Body of pancreas (tissue), 4 donors: ENCODE measurements at regions not wholly inside any gene's neighbourhood (a gene's known extent, or its start where the extent isn't known, plus 50 kb on each side); places are given as distances from the start of the nearest gene placed in this dataset.

Experiments used
- ATAC-seq: fragments of 150-250 bp; one replicate; pipeline ENCODE4 v1.9.1; 2016
- DNase-seq, 4 donors: peaks; one replicate each; pipeline ENCODE4 v3.0.0-alpha.2; 2019
- H3K27ac ChIP-seq, 4 donors: fragments of 200-600 bp; sonication (generic); 1 replicate in 3 of 4; 2 replicates in 1 of 4; pipeline versions ENCODE4 v1.5.1 to v1.6.1; 2016 to 2019; ENCODE audit warnings: mild to moderate bottlenecking in 1 of 4, mixed read lengths in 1 of 4, moderate library complexity in 1 of 4
- H3K27me3 ChIP-seq, 2 donors: fragments of 200-600 bp; sonication (generic); one replicate each; pipeline ENCODE4 v1.6.0; 2016; ENCODE audit warnings: mild to moderate bottlenecking in 1 of 2
- H3K36me3 ChIP-seq, 2 donors: fragments of 200-600 bp; sonication (generic); replicated peaks in 1 of 2; 2 replicates each; pipeline ENCODE4 v1.5.1; 2016; ENCODE audit warnings: low read depth in 2 of 2; ENCODE audit not compliant: insufficient read depth in 1 of 2
- H3K4me1 ChIP-seq: fragments of 200-600 bp; sonication (generic); one replicate; pipeline ENCODE4 v1.6.0; 2016
- H3K4me3 ChIP-seq, 2 donors: fragments of 200-600 bp; sonication (generic); 1 replicate in 1 of 2; 2 replicates in 1 of 2; pipeline ENCODE4 v1.5.1; 2016 to 2019
- H3K9me3 ChIP-seq, 3 donors: fragments of 200-600 bp; sonication (generic); 1 replicate in 2 of 3; 2 replicates in 1 of 3; pipeline ENCODE4 v1.5.1; 2016
- CTCF ChIP-seq, 7 experiments: fragments of 450-650 bp in 4 of 7; fragments of 200-600 bp in 3 of 7; sonication (generic) in 3 of 7; IDR thresholded peaks; one replicate each; pipeline ENCODE4 v1.5.1; 2016 to 2019; ENCODE audit warnings: antibody characterized with exemption in 7 of 7
- POLR2A ChIP-seq, 3 donors: fragments of 450-650 bp; IDR thresholded peaks; one replicate each; pipeline ENCODE4 v1.6.1; 2016; ENCODE audit warnings: antibody characterized with exemption in 3 of 3, mild to moderate bottlenecking in 2 of 3
- WGBS, 2 donors: methylation state at CpG; one replicate each; pipeline ENCODE4 v1.1.5; 2017; 5-methylcytosine and 5-hydroxymethylcytosine counted together
- intact Hi-C: fragments of 100-400 bp; cut with DNase I; formaldehyde crosslinking; loops from one replicate; pipeline ENCODE4 v1.15.1; 2023

GRCh38 chr5:81914696-81915095 lies 57.1 kb upstream of the ATG10 start:
- DNase-seq: no peak
- Histone ChIP-seq H3K36me3 (no peaks in the 10 kb centered on the region), H3K4me3 (no peak overlapping the region), H3K27me3 (no peaks in the 10 kb centered on the region), H3K4me1 (no peaks in the 10 kb centered on the region), H3K27ac (no peak overlapping the region), H3K9me3 (no peaks in the 10 kb centered on the region)
- ATAC-seq: no peak
- 58 to 78% methylated on average over 1 of the region's 1 CpG for WGBS, 2 donors
- intact Hi-C loops: no loop called here
- TF ChIP-seq POLR2A (IDR thresholded peaks at IDR 0.05): no peak
- TF ChIP-seq CTCF (IDR thresholded peaks at IDR 0.05): no peak

- DNase-seq: no peak
- ATAC-seq: no peak
- no peaks in the 10 kb centered on the region for H3K4me1 ChIP-seq
- H3K4me3 ChIP-seq: no peak overlapping the region
- no peaks in the 10 kb centered on the region for H3K9me3 ChIP-seq
- intact Hi-C loops: no loop called here
- H3K27me3 ChIP-seq: no peaks in the 10 kb centered on the region
- no peak overlapping the region for H3K27ac ChIP-seq
- WGBS, 2 donors: 95% methylated on average over 8 of the region's 8 CpGs
- no peaks in the 10 kb centered on the region for H3K36me3 ChIP-seq
- TF ChIP-seq POLR2A (IDR thresholded peaks at IDR 0.05): no peak
- TF ChIP-seq CTCF (IDR thresholded peaks at IDR 0.05): no peak
Observed at GRCh38 chr5:81912933-81913332, 58.9 kb upstream of the ATG10 start.

- intact Hi-C loops: no loop called here
- 69 to 86% methylated on average over 1 of the region's 1 CpG for WGBS, 2 donors
- H3K9me3 ChIP-seq: no peaks in the 10 kb centered on the region
- no peak for ATAC-seq
- H3K4me1 ChIP-seq: peaks cover 9% of the 10 kb centered on the region
- no peak for TF ChIP-seq POLR2A (IDR thresholded peaks at IDR 0.05)
- TF ChIP-seq CTCF (IDR thresholded peaks at IDR 0.05): no peak
- H3K36me3 ChIP-seq: no peaks in the 10 kb centered on the region
- DNase-seq: no peak
- no peaks in the 10 kb centered on the region for H3K27me3 ChIP-seq
- H3K27ac ChIP-seq: no peak overlapping the region
- H3K4me3 ChIP-seq: no peak overlapping the region
Observed at GRCh38 chr5:81909677-81910076, 62.1 kb upstream of the ATG10 start.

GRCh38 chr5:81908771-81909170 lies 63.1 kb upstream of the ATG10 start:
- Histone ChIP-seq H3K27me3 (no peaks in the 10 kb centered on the region), H3K36me3 (no peaks in the 10 kb centered on the region), H3K27ac (no peak overlapping the region), H3K4me1 (peaks cover 9% of the 10 kb centered on the region), H3K9me3 (no peaks in the 10 kb centered on the region), H3K4me3 (no peak overlapping the region)
- 28 to 34% methylated on average over 5 of the region's 5 CpGs for WGBS, 2 donors
- intact Hi-C loops: no loop called here
- no peak for TF ChIP-seq POLR2A (IDR thresholded peaks at IDR 0.05)
- TF ChIP-seq CTCF (IDR thresholded peaks at IDR 0.05): no peak
- DNase-seq: no peak
- no peak for ATAC-seq

GRCh38 chr5:81908044-81908443 lies 63.8 kb upstream of the ATG10 start:
- ATAC-seq: no peak

More at GRCh38 chr5:81908044-81908443, 63.8 kb upstream of the ATG10 start:
- Histone ChIP-seq H3K27ac (no peak overlapping the region), H3K36me3 (no peaks in the 10 kb centered on the region), H3K9me3 (no peaks in the 10 kb centered on the region), H3K27me3 (no peaks in the 10 kb centered on the region), H3K4me1 (peaks cover 9% of the 10 kb centered on the region), H3K4me3 (no peak overlapping the region)
- intact Hi-C loops: no loop called here
- 82 to 92% methylated on average over 10 of the region's 10 CpGs for WGBS, 2 donors
- no peak for TF ChIP-seq CTCF (IDR thresholded peaks at IDR 0.05)
- no peak for TF ChIP-seq POLR2A (IDR thresholded peaks at IDR 0.05)
- DNase-seq: no peak
